IMR-90 (cell line): ENCODE measurements at regions not wholly inside any gene's neighbourhood (a gene's known extent, or its start where the extent isn't known, plus 50 kb on each side); places are given as distances from the start of the nearest gene placed in this dataset.

Source experiments
- ATAC-seq: fragments of 200-7000 bp; cut with Tn5 transposase; 2 replicates; pipeline ENCODE4 v1.9.1; 2020; ENCODE audit warnings: low read depth, mild to moderate bottlenecking, moderate library complexity
- BruUV-seq: library from RNA; stranded (reverse); fragments of 400-500 nt; replicated peaks from 2 replicates; lab custom pipeline; 2021; lab: Mats Ljungman, UMichigan
- CTCF ChIA-PET: fragments of 300-600 bp; formaldehyde crosslinking; extraction: SDS; loops from one replicate; lab custom pipeline; 2021; ENCODE audit warnings: antibody characterized with exemption; lab: Yijun Ruan, JAX
- POLR2A ChIA-PET: fragments of 300-600 bp; sonication (Branson Sonifier 250); formaldehyde crosslinking; loops from one replicate; lab custom pipeline; 2022; ENCODE audit warnings: antibody characterized with exemption; ENCODE audit not compliant: unreplicated experiment; lab: Charles Lee
- DNase-seq: peaks from one replicate; pipeline ENCODE4 v3.0.0; 2013
- H2AFZ ChIP-seq: replicated peaks from 2 replicates; pipeline ENCODE3; 2013; ENCODE audit warnings: low read length, mild to moderate bottlenecking; ENCODE audit not compliant: poor library complexity
- H2AK5ac ChIP-seq: 2 replicates; pipeline ENCODE4 v1.6.1; 2013; ENCODE audit warnings: low read depth, low read length, inconsistent platforms
- H2AK9ac ChIP-seq: replicated peaks from 2 replicates; pipeline ENCODE3; 2013; ENCODE audit warnings: mild to moderate bottlenecking, low read depth, low read length, moderate library complexity; ENCODE audit not compliant: poor library complexity
- H2BK120ac ChIP-seq: 2 replicates; pipeline ENCODE4 v1.6.1; 2013; ENCODE audit warnings: low read depth, low read length, inconsistent platforms
- H2BK15ac ChIP-seq: 3 replicates; pipeline ENCODE4 v1.6.1; 2013; ENCODE audit warnings: low read depth, low read length, inconsistent platforms
- H2BK20ac ChIP-seq: 2 replicates; pipeline ENCODE4 v1.6.1; 2013; ENCODE audit warnings: low read depth, mild to moderate bottlenecking, inconsistent platforms, low read length, moderate library complexity
- H2BK5ac ChIP-seq: 2 replicates; pipeline ENCODE4 v1.6.1; 2013; ENCODE audit warnings: mild to moderate bottlenecking, low read depth, low read length, inconsistent platforms; ENCODE audit not compliant: poor library complexity, severe bottlenecking
- H3K14ac ChIP-seq: replicated peaks from 2 replicates; pipeline ENCODE4 v1.6.1; 2013; ENCODE audit warnings: low read depth, low read length, inconsistent platforms
- H3K18ac ChIP-seq: 2 replicates; pipeline ENCODE4 v1.6.1; 2013; ENCODE audit warnings: low read depth, low read length, control low read depth
- H3K23ac ChIP-seq: 2 replicates; pipeline ENCODE4 v1.6.1; 2013; ENCODE audit warnings: low read depth, low read length, inconsistent platforms
- H3K27ac ChIP-seq: 2 replicates; pipeline ENCODE4 v1.5.1; 2013; ENCODE audit warnings: mild to moderate bottlenecking, control low read depth, low read length; ENCODE audit not compliant: insufficient read depth
- H3K27me3 ChIP-seq: 2 replicates; pipeline ENCODE4 v1.6.1; 2013; ENCODE audit warnings: low read length; ENCODE audit not compliant: control insufficient read depth, insufficient read depth
- H3K36me3 ChIP-seq: 2 replicates; pipeline ENCODE4 v1.6.1; 2013; ENCODE audit warnings: low read length, mixed read lengths; ENCODE audit not compliant: control insufficient read depth, insufficient read depth
- H3K4ac ChIP-seq: 2 replicates; pipeline ENCODE4 v1.6.1; 2013; ENCODE audit warnings: low read depth, low read length, inconsistent platforms
- H3K4me1 ChIP-seq: 2 replicates; pipeline ENCODE4 v1.6.1; 2013; ENCODE audit warnings: low read length, mixed read lengths; ENCODE audit not compliant: control insufficient read depth, insufficient read depth
- H3K4me2 ChIP-seq: 2 replicates; pipeline ENCODE4 v1.6.1; 2013; ENCODE audit warnings: low read depth, mild to moderate bottlenecking, control low read depth, low read length, moderate library complexity
- H3K4me3 ChIP-seq: 2 replicates; pipeline ENCODE4 v1.5.1; 2013; ENCODE audit warnings: low read depth, mild to moderate bottlenecking, control low read depth, low read length, moderate library complexity; ENCODE audit not compliant: insufficient read depth
- H3K56ac ChIP-seq: 2 replicates; pipeline ENCODE4 v1.6.1; 2013; ENCODE audit warnings: low read length, inconsistent platforms; ENCODE audit not compliant: insufficient read depth; ENCODE audit errors: extremely low read depth
- H3K79me1 ChIP-seq, 2 experiments: 2 replicates each; pipeline ENCODE4 v1.6.1; 2013; ENCODE audit warnings: low read length in 2 of 2, inconsistent platforms in 1 of 2, low read depth in 1 of 2
- H3K9ac ChIP-seq: 2 replicates; pipeline ENCODE4 v1.6.1; 2013; ENCODE audit warnings: low read depth, low read length, control low read depth
- H3K9me1 ChIP-seq: 2 replicates; pipeline ENCODE4 v1.6.1; 2013; ENCODE audit warnings: low read length, inconsistent platforms; ENCODE audit not compliant: insufficient read depth
- H3K9me3 ChIP-seq: 2 replicates; pipeline ENCODE4 v1.6.1; 2013; ENCODE audit warnings: low read length; ENCODE audit not compliant: control insufficient read depth, insufficient read depth
- H4K20me1 ChIP-seq: 2 replicates; pipeline ENCODE4 v1.6.1; 2013; ENCODE audit warnings: low read length, inconsistent platforms; ENCODE audit not compliant: insufficient read depth
- H4K5ac ChIP-seq: 2 replicates; pipeline ENCODE4 v1.6.1; 2013; ENCODE audit warnings: mild to moderate bottlenecking, low read depth, low read length, control low read depth
- H4K8ac ChIP-seq, 2 experiments: 2 replicates each; pipeline ENCODE4 v1.6.1; 2013; ENCODE audit warnings: low read depth in 2 of 2, low read length in 2 of 2, control low read depth in 1 of 2, inconsistent platforms in 1 of 2
- H4K91ac ChIP-seq: 2 replicates; pipeline ENCODE4 v1.6.1; 2013; ENCODE audit warnings: low read depth, low read length, inconsistent platforms; ENCODE audit not compliant: insufficient read depth
- BHLHE40 ChIP-seq: fragments of 150-350 bp; IDR thresholded peaks from 2 replicates; pipeline ENCODE4 v1.6.1; 2016; ENCODE audit warnings: mild to moderate bottlenecking, low read depth, low read length
- CEBPB ChIP-seq: IDR thresholded peaks from 2 replicates; pipeline ENCODE4 v1.6.1; 2012; ENCODE audit warnings: low read depth, low read length, improper control_type of control experiment
- CHD1 ChIP-seq: IDR thresholded peaks from 2 replicates; pipeline ENCODE4 v1.6.1; 2012; ENCODE audit warnings: low read depth, low read length, improper control_type of control experiment
- MAFK ChIP-seq: IDR thresholded peaks from 2 replicates; pipeline ENCODE4 v1.6.1; 2012; ENCODE audit warnings: low read depth, low read length, improper control_type of control experiment
- MAZ ChIP-seq: IDR thresholded peaks from 2 replicates; pipeline ENCODE4 v1.6.1; 2012; ENCODE audit warnings: low read depth, mild to moderate bottlenecking, low read length, improper control_type of control experiment, moderate library complexity, borderline replicate concordance
- MXI1 ChIP-seq: IDR thresholded peaks from 2 replicates; pipeline ENCODE4 v1.6.1; 2012; ENCODE audit warnings: low read depth, mild to moderate bottlenecking, low read length, moderate library complexity, borderline replicate concordance
- RAD21 ChIP-seq: IDR thresholded peaks from 2 replicates; pipeline ENCODE4 v1.6.1; 2012; ENCODE audit warnings: low read length, improper control_type of control experiment
- RFX5 ChIP-seq: IDR thresholded peaks from 2 replicates; pipeline ENCODE4 v1.8.0; 2012; ENCODE audit warnings: low read depth, mild to moderate bottlenecking, low read length, moderate library complexity
- WGBS, 2 experiments: methylation state at CpG; one replicate each; pipeline versions ENCODE4 v1.1.5 to v1.1.7; 2013; ENCODE audit warnings: missing lambda C conversion rate in 2 of 2; ENCODE audit not compliant: insufficient read length in 1 of 2; ENCODE audit errors: extremely low coverage in 2 of 2; 5-methylcytosine and 5-hydroxymethylcytosine counted together
- dilution Hi-C: fragments of 300-500 bp; cut with HindIII; formaldehyde crosslinking; loops from one replicate; pipeline ENCODE4 v1.14.3; 2018; ENCODE audit warnings: low sequenced_read_pairs; ENCODE audit not compliant: unreplicated experiment
- in situ Hi-C: fragments of 300-500 bp; cut with MboI; formaldehyde crosslinking; loops from 3 replicates; pipeline ENCODE4 v1.14.3; 2019; ENCODE audit warnings: low sequenced_read_pairs, inconsistent platforms, mixed read lengths
- intact Hi-C: fragments of 100-400 bp; cut with micrococcal nuclease; formaldehyde crosslinking; loops from 2 replicates; pipeline ENCODE4 v1.10.0; 2022
- TF ChIP-seq, protein P1 (sequence below): fragments of 150-350 bp; IDR thresholded peaks from 2 replicates; pipeline ENCODE4 v1.6.1; 2016; ENCODE audit warnings: low read depth, mild to moderate bottlenecking, low read length, moderate library complexity, borderline replicate concordance

DNA sequence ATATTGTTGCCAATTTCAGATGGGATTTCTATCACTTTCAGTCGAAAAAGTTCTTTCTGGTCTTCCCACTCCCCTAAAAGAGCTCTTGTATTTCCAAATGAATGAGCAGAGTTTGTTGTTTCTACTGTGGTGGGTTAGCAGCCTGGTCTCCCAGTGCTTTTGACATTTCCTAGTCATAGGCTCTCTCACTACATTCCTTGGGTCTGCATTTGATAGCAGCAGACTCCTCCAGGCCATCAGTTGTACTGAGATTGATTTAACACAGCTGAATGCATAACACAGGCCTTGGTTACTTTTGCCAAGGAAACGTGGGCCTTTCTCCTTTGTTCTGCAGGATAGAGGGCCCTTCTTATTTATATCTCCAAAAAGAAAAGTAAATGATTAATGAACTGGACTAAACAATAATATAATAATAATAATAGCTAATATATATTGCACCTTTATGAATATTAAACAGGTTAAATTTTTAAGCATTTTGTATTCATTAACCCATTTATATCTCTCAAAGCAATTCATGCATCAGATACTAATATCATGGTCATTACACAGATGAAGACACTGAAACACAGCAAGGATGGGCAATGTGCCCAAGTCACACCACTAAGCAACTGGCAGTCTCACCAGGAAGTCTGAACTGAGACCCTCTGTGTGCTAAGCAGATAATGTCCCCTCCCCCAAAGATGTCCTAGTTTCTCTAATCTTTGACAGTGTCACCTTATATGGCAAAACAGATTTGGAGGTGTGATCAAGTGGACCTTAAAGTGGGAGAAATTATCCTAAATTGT lies 1579.2 kb downstream of the AACS start:
- Histone ChIP-seq H3K4me2 (no peak overlapping the region), H3K56ac (no peak overlapping the region), H4K20me1 (no peaks in the 10 kb centered on the region), H3K9me3 (peaks cover 11% of the 10 kb centered on the region), H3K27ac (no peak overlapping the region), H2BK20ac (no peak overlapping the region), H2AK5ac (no peak overlapping the region), H4K5ac (no peak overlapping the region), H3K14ac (no peak overlapping the region), H2BK120ac (no peak overlapping the region), H2AK9ac (no peak overlapping the region), H2AFZ (no peak overlapping the region), H3K4me3 (no peak overlapping the region), H3K9ac (no peak overlapping the region), H3K18ac (no peak overlapping the region), H3K9me1 (no peaks in the 10 kb centered on the region), H2BK5ac (no peak overlapping the region), H2BK15ac (no peak overlapping the region), H3K23ac (no peak overlapping the region), H4K91ac (no peak overlapping the region), H3K4me1 (no peaks in the 10 kb centered on the region), H3K4ac (no peak overlapping the region), H3K79me1 (no peaks in the 10 kb centered on the region), H4K8ac (no peak overlapping the region), H3K36me3 (no peaks in the 10 kb centered on the region), H3K27me3 (no peaks in the 10 kb centered on the region)
- dilution Hi-C loops (no loop called here), in situ Hi-C loops (no loop called here), intact Hi-C loops (no loop called here)
- ChIA-PET CTCF (no interaction called here), POLR2A (no interaction called here)
- whole genome bisulfite sequencing, 2 experiments = no CpG with 5 or more reads among the region's 2 CpGs
- no peak for DNase-seq
- no peak for TF ChIP-seq CHD1
- no peak for TF ChIP-seq BHLHE40
- no peak for TF ChIP-seq MXI1
- no peak for TF ChIP-seq CEBPB
- TF ChIP-seq MAFK = no peak
- no peak for TF ChIP-seq MAZ
- TF ChIP-seq RAD21 = no peak
- TF ChIP-seq, protein P1, sequence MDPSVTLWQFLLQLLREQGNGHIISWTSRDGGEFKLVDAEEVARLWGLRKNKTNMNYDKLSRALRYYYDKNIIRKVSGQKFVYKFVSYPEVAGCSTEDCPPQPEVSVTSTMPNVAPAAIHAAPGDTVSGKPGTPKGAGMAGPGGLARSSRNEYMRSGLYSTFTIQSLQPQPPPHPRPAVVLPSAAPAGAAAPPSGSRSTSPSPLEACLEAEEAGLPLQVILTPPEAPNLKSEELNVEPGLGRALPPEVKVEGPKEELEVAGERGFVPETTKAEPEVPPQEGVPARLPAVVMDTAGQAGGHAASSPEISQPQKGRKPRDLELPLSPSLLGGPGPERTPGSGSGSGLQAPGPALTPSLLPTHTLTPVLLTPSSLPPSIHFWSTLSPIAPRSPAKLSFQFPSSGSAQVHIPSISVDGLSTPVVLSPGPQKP = no peak
- no peak for TF ChIP-seq RFX5
- BruUV-seq = no TSS peak
- ATAC-seq = no peak
